ENCODE measurements at regions not wholly inside any gene's neighbourhood (a gene's known extent, or its start where the extent isn't known, plus 50 kb on each side); places are given as distances from the start of the nearest gene placed in this dataset.

DNA sequence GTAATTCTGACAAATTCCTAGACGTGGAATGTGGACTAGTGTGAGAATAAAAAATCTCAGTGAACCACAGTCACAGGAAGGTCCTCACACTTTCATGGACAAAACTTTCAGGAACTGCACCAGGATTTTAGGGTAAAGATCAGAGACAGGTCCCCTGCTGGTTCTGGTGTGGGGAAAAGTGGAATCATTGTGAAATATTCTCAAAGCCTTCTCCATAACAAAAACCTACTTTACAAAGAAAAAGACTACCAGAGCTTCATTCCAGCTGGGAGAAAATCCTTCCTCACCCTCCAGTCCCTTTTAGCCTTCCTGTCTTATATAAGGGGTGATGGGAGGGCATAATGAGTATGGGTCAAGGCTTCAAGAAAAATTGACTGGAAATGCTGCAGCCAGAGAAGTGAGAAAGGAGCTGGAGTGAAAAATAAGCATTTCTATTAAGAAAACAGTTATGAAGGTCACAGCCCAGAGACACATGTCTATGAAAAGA lies 325.8 kb downstream of the ARAP2 start:
- no peak for DNase-seq (ENCODE audit: low read depth, low spot score)

DNA sequence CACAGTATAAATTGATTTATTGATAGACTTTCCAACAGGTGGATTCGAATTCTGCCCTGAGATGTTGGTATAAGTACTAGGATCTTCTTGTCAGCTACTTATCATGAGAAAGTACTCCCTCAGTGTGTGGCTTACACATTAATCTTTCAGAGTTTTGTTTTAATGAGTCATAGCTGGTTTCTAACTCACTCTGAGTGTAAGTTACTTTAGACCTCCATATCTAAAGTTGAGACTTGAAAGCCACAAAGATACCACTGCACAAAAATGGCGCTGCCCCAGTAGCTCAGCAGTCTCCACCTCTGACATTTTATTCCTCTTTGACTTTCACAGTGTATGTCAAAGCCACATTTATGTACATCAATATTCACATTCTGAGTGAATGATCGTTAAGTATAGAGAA lies 318.5 kb downstream of the ARAP2 start:
- DNase-seq (ENCODE audit: low read depth, low spot score) = no peak

GRCh38 chr4:35926788-35927187 lies 317.5 kb downstream of the ARAP2 start:
- DNase-seq (ENCODE audit: low read depth, low spot score) = no peak

DNA sequence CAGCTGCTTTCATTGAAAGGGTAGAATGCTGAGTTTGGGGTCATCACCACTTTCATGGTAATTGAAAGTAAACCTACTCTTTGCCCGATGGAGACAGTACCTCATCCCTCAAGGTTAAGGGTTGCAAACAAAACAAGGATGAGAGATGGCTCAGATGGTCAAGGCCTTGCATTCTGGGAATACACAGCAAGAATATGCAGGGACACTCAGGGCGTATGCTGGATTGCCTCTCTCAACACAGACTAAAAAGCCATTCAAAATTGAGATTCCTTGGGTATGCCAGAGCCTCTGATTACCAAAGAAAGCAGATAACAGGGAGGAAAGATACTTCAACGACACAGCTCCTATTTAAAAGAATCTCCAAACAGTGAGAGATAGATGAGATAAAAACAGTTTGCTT lies 310.4 kb downstream of the ARAP2 start:
- DNase-seq (ENCODE audit: low read depth, low spot score) = no peak

- no peak for DNase-seq (ENCODE audit: low read depth, low spot score)
Measured at GRCh38 chr4:35934320-35934981, 309.9 kb downstream of the ARAP2 start.

- no peak for DNase-seq (ENCODE audit: low read depth, low spot score)
Measured at GRCh38 chr4:35938936-35939335, 305.4 kb downstream of the ARAP2 start.

GRCh38 chr4:35939751-35940150 lies 304.6 kb downstream of the ARAP2 start:
- DNase-seq (ENCODE audit: low read depth, low spot score) = no peak

DNA sequence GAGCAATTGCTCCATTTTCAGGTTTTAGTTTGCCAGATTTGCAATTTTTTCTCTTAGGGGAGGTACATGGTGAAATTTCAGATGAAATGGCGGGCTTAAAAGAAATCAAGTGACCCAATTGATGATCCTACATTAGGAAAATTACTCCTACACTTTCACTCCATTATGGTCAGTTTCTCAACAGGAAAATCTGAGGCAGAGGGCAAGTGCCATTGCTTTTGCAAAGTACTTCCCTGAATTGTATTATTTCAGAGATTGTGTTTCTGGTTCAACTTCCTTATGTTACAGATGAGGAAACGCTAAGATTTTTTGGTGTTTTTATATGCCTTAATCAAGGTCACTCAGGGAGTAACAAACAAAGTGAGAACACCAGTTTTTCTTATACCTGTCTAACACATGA lies 302.2 kb downstream of the ARAP2 start:
- no peak for DNase-seq (ENCODE audit: low read depth, low spot score)

- no peak for DNase-seq (ENCODE audit: low read depth, low spot score)
Measured at GRCh38 chr4:35943606-35944005, 300.7 kb downstream of the ARAP2 start.

DNA sequence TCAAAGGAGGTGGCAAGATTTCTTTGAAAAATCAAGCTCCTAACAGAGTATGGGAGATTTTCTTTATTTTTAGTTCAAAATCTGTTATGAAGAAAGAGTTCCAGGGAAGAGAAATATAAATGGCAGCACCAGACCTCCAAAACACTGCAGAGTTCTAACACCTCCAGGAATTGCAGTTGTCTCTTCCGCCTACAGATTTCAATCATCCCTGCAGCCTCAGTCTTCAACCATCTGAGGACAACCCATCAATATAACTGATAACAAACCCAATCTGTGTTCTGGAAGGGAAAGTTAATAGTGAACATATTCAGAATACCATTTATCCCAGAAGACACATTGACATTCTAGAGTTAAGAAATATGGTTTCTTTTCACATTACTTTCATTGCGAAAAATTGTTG lies 296.1 kb downstream of the ARAP2 start:
- no peak for DNase-seq (ENCODE audit: low read depth, low spot score)

DNA sequence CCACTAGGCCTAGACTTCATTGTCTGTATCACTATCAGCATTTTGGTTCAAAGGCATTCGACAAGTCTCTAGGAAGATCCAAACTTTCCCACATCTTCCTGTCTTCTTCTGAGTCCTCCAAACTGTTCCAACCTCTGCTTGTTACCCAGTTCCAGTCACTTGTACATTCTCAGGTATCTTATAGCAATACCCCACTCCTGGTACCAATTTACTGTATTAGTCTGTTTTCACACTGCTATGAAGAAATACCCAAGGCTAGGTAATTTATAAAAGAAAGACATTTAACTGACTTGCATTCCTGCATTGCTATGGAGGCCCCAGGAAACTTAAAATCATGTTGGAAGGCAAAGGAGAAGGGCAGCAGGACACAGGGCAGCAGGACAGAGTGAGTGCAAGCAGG lies 293.9 kb downstream of the ARAP2 start:
- DNase-seq (ENCODE audit: low read depth, low spot score) = no peak

DNA sequence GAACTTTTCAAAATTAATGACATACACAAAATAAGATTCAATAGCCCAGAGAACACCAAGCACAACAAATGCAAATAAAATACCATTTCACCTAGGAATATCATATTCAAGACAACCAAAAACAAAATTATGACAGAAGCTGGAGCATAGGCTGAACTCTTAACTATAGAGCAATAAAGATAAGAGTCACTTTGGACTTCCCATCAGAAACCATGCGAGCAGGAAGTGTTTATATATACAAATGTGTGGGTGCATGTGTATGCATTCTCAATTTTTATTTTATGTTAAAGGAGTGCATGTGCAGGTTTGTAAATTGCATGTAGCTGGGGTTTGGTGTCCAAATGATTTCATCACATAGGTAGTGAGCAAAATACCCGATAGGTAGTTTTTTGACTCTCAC lies 291.6 kb downstream of the ARAP2 start:
- no peak for DNase-seq (ENCODE audit: low read depth, low spot score)

GRCh38 chr4:35963383-35963782 lies 280.9 kb downstream of the ARAP2 start:
- no peak for DNase-seq (ENCODE audit: low read depth, low spot score)

- no peak for DNase-seq (ENCODE audit: low read depth, low spot score)
Measured at GRCh38 chr4:35963974-35964515, 280.3 kb downstream of the ARAP2 start.

- DNase-seq (ENCODE audit: low read depth, low spot score) = no peak
Measured at GRCh38 chr4:35965300-35965699, 279.0 kb downstream of the ARAP2 start.

GRCh38 chr4:35966566-35966965 lies 277.7 kb downstream of the ARAP2 start:
- no peak for DNase-seq (ENCODE audit: low read depth, low spot score)

DNA sequence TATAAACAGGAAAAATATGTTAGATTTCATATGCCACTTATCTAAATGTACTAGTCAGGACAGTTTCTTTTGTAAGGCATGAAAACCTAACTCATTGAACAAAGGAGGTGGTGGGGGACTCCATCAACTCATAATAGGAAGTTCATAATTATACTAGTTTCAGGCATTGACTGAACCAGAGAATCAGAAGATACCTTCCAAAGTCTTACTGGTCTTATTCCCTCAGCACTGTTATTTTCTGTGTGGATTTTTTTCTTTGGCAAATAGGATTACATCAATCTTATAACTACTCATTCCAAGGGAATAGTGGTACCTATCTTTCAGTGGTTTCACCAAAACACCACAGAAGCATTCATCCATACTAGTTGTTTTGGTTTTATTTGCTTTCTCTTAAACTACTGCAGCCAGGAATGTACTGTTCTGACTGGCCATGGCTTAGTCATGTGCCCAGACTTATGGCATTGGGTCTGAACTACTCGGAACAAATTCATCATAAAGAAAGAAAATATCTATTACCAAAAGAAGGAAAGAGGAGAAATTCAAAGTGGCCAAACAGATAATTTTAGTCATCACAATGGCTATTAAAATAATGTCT lies 273.9 kb downstream of the ARAP2 start:
- DNase-seq (ENCODE audit: low read depth, low spot score) = no peak

DNA sequence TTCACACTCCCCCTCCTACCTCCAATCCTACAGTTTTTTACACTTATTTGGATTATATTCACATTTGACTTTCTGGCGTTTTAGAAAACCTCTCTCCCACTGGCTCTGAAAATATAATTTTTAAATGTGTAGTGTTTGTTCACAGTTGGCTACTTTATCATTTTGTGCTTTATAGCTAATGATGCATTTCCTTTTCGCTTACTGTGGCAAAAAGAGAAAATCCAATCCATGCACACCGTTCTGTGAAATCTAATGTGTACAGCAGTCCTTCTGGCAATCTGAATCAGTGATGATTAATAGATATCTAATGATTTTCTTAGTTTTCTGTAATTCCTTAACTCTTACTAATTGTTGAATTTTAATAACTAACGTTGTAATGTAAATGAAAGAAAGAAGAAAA lies 271.5 kb downstream of the ARAP2 start:
- DNase-seq (ENCODE audit: low read depth, low spot score) = no peak

- no peak for DNase-seq (ENCODE audit: low read depth, low spot score)
Measured at GRCh38 chr4:35975617-35976355, 268.5 kb downstream of the ARAP2 start.

DNA sequence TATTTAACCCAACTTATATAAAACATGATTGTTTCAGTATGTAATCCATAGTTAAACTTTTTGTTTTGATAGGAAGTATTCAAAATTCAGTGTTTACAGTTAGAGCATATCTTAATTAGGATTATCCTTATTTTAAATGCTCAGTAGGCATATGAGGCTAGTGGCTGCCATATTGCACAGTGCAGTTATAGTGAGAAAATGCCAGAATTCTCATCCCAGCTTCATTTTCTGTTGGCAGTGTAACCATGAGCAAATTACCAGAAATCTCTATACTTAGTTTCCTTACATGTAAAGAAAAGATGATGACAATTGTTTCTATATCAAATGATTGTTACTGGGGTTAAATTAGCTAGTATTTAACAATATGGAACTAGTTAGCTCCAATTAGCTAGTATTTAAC lies 265.8 kb downstream of the ARAP2 start:
- no peak for DNase-seq (ENCODE audit: low read depth, low spot score)

DNA sequence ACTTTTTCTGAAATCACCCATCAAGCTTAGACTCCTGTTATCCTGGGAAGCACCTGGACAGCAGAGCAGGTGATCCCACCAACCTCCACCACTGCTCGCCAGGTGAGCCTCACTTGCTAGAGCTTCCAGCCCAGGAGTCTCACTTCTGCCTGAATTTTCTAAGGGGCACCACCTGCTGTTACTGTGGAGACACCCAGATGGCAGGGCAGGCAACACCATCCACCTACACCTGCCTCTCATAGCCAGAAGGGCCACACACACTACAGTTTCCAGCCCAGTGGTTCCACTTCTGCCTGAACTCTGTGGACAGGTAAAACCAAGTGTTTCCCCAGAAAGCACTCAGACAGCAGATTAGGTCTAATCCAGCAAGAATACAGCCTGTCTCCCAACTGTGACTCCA lies 262.0 kb downstream of the ARAP2 start:
- DNase-seq (ENCODE audit: low read depth, low spot score) = no peak

- DNase-seq (ENCODE audit: low read depth, low spot score) = no peak
Measured at GRCh38 chr4:35986537-35986936, 257.8 kb downstream of the ARAP2 start.

GRCh38 chr4:35993606-35994005 lies 250.7 kb downstream of the ARAP2 start:
- DNase-seq (ENCODE audit: low read depth, low spot score) = no peak
